Endothelial cell of umbilical vein (primary cell): ENCODE measurements at regions not wholly inside any gene's neighbourhood (a gene's known extent, or its start where the extent isn't known, plus 50 kb on each side); places are given as distances from the start of the nearest gene placed in this dataset.

Source experiments
- CTCF ChIP-seq, 2 donors: IDR thresholded peaks; 1 replicate in 1 of 2; 2 replicates in 1 of 2; pipeline ENCODE4 v1.5.1; 2011; ENCODE audit warnings: low read length in 2 of 2, mild to moderate bottlenecking in 2 of 2, moderate library complexity in 2 of 2, control low read depth in 1 of 2, inconsistent platforms in 1 of 2, low read depth in 1 of 2; ENCODE audit not compliant: insufficient read depth in 1 of 2; ENCODE audit errors: extremely low read depth in 1 of 2
- MYC ChIP-seq: IDR thresholded peaks from one replicate; pipeline ENCODE4 v1.6.1; 2011; ENCODE audit warnings: mild to moderate bottlenecking, low read depth, low read length
- POLR2A ChIP-seq: IDR thresholded peaks from 2 replicates; pipeline ENCODE4 v1.6.1; 2012; ENCODE audit warnings: low read depth, mild to moderate bottlenecking, control low read depth, low read length

DNA sequence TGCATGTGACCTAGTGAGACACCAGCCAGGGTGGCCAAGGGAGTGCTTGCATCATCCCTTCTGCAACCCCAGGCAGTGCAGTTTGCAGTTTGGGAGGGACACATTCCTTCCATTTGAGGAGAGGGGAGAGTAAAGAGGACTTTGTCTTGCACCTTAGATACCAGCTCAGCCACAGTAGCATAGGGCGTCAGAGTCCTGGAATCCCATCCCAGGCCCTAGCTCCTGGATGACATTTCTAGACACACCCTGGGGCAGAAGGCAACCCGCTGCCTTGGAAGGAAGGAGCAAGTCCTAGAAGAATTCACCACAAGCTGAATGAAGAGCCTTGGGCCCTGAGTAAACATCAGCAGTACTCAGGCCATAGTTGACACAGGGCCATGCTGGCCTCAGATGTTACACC, 680.4 kb upstream of the IMPG1 start:
- no peak for TF ChIP-seq POLR2A
- TF ChIP-seq MYC, result no peak
- no peak for TF ChIP-seq CTCF (IDR thresholded peaks at IDR 0.05; ENCODE audit: extremely low read depth in 1 of 2, insufficient read depth in 1 of 2, low read depth in 1 of 2, low read length in 2 of 2)
